Mesenchymal stem cell (in vitro differentiated cells and primary cell): ENCODE measurements at regions not wholly inside any gene's neighbourhood (a gene's known extent, or its start where the extent isn't known, plus 50 kb on each side); places are given as distances from the start of the nearest gene placed in this dataset.

Source experiments
- DNase-seq: peaks from one replicate; pipeline ENCODE4 v3.0.0-alpha.2; 2013
- H2AFZ ChIP-seq: one replicate; pipeline ENCODE4 v1.6.1; 2013; ENCODE audit warnings: low read depth, mild to moderate bottlenecking, control low read depth, inconsistent platforms, low read length, moderate library complexity
- H2AK5ac ChIP-seq: 2 replicates; pipeline ENCODE4 v1.6.1; 2013; ENCODE audit warnings: low read length, moderate library complexity, mild to moderate bottlenecking, inconsistent platforms; ENCODE audit not compliant: severe bottlenecking
- H2BK120ac ChIP-seq: one replicate; pipeline ENCODE4 v1.6.1; 2013; ENCODE audit warnings: low read depth, mild to moderate bottlenecking, inconsistent platforms, low read length, moderate library complexity
- H2BK12ac ChIP-seq, 2 experiments: one replicate each; pipeline ENCODE4 v1.6.1; 2013; ENCODE audit warnings: inconsistent platforms in 2 of 2, low read length in 2 of 2, mild to moderate bottlenecking in 2 of 2, moderate library complexity in 2 of 2, control low read depth in 1 of 2
- H2BK15ac ChIP-seq: one replicate; pipeline ENCODE4 v1.6.1; 2013; ENCODE audit warnings: mild to moderate bottlenecking, low read depth, inconsistent platforms; ENCODE audit not compliant: poor library complexity, severe bottlenecking
- H2BK5ac ChIP-seq: 2 replicates; pipeline ENCODE4 v1.6.1; 2013; ENCODE audit warnings: low read depth, mild to moderate bottlenecking, low read length, control low read depth, inconsistent platforms; ENCODE audit not compliant: poor library complexity, severe bottlenecking
- H3K14ac ChIP-seq, 2 experiments: one replicate each; pipeline ENCODE4 v1.6.1; 2013; ENCODE audit warnings: inconsistent platforms in 2 of 2, low read length in 2 of 2, control low read depth in 1 of 2, mild to moderate bottlenecking in 1 of 2, moderate library complexity in 1 of 2
- H3K18ac ChIP-seq, 2 experiments: one replicate each; pipeline ENCODE4 v1.6.1; 2013; ENCODE audit warnings: inconsistent platforms in 2 of 2, low read length in 2 of 2, control low read depth in 1 of 2, low read depth in 1 of 2, mild to moderate bottlenecking in 1 of 2
- H3K23ac ChIP-seq, 2 experiments: one replicate each; pipeline ENCODE4 v1.6.1; 2013; ENCODE audit warnings: inconsistent platforms in 2 of 2, low read length in 2 of 2, mild to moderate bottlenecking in 2 of 2, moderate library complexity in 2 of 2, control low read depth in 1 of 2
- H3K27ac ChIP-seq: 2 replicates; pipeline ENCODE4 v1.5.1; 2013; ENCODE audit warnings: mild to moderate bottlenecking, moderate library complexity, low read length, control low read depth, inconsistent platforms; ENCODE audit not compliant: poor library complexity, severe bottlenecking
- H3K27me3 ChIP-seq, 2 experiments: 2 replicates each; pipeline versions ENCODE4 v1.6.1 to v1.7.0; 2013; ENCODE audit warnings: low read length in 2 of 2, mild to moderate bottlenecking in 2 of 2, moderate library complexity in 2 of 2, control low read depth in 1 of 2, inconsistent platforms in 1 of 2; ENCODE audit not compliant: control insufficient read depth in 1 of 2, insufficient read depth in 1 of 2
- H3K36me3 ChIP-seq, 2 experiments: 2 replicates each; pipeline versions ENCODE4 v1.6.1 to v1.7.0; 2013; ENCODE audit warnings: low read length in 2 of 2, control low read depth in 1 of 2, inconsistent platforms in 1 of 2, low read depth in 1 of 2, mild to moderate bottlenecking in 1 of 2; ENCODE audit not compliant: insufficient read depth in 2 of 2, control insufficient read depth in 1 of 2
- H3K4ac ChIP-seq, 2 experiments: one replicate each; pipeline ENCODE4 v1.6.1; 2013; ENCODE audit warnings: inconsistent platforms in 2 of 2, low read length in 2 of 2, mild to moderate bottlenecking in 2 of 2, moderate library complexity in 2 of 2, control low read depth in 1 of 2, low read depth in 1 of 2
- H3K4me1 ChIP-seq: 2 replicates; pipeline ENCODE4 v1.6.1; 2013; ENCODE audit warnings: low read depth, low read length, control low read depth; ENCODE audit not compliant: control insufficient read depth, insufficient read depth
- H3K4me2 ChIP-seq: 2 replicates; pipeline ENCODE4 v1.6.1; 2013; ENCODE audit warnings: low read length, mild to moderate bottlenecking, inconsistent platforms; ENCODE audit not compliant: poor library complexity, severe bottlenecking
- H3K4me3 ChIP-seq, 2 experiments: 2 replicates each; pipeline versions ENCODE4 v1.5.1 to v1.7.0; 2013; ENCODE audit warnings: low read length in 2 of 2, mild to moderate bottlenecking in 2 of 2, control low read depth in 1 of 2, low read depth in 1 of 2; ENCODE audit not compliant: insufficient read depth in 1 of 2
- H3K79me1 ChIP-seq: replicated peaks from 2 replicates; pipeline ENCODE4 v1.6.1; 2013; ENCODE audit warnings: mild to moderate bottlenecking, control low read depth, low read length, inconsistent platforms; ENCODE audit not compliant: poor library complexity, severe bottlenecking
- H3K9ac ChIP-seq: 2 replicates; pipeline ENCODE4 v1.7.0; 2013; ENCODE audit warnings: mild to moderate bottlenecking, low read length, moderate library complexity
- H3K9me3 ChIP-seq: 2 replicates; pipeline ENCODE4 v1.7.0; 2013; ENCODE audit warnings: mild to moderate bottlenecking, low read length; ENCODE audit not compliant: control insufficient read depth
- H4K8ac ChIP-seq: one replicate; pipeline ENCODE4 v1.6.1; 2013; ENCODE audit warnings: inconsistent platforms, mild to moderate bottlenecking, low read length, moderate library complexity
- H4K91ac ChIP-seq: one replicate; pipeline ENCODE4 v1.6.1; 2013; ENCODE audit warnings: mild to moderate bottlenecking, low read length, inconsistent platforms
- WGBS: methylation state at CpG from one replicate; pipeline ENCODE4 v1.1.7; 2013; ENCODE audit warnings: mixed read lengths; 5-methylcytosine and 5-hydroxymethylcytosine counted together

DNA sequence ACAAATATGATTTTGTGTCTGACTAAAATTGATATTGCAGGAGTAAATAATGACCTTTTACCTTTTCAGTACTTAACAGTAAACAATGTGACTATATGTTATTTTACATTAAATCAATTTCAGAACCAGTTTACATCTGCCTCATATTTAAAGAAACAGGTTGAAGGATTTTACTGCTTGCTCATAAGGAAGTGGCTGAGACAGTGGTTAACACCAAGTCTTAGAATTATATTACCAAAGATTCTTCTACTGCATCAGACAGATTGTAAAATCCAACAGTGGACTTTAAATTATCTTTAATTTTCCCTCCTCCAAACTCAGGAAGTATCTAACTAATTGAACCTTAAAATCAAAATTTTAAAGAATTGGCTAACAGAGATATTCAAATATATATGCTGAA lies 1929.9 kb downstream of the PCDH9 start:
- no peak overlapping the region for H2AK5ac ChIP-seq
- no peaks in the 10 kb centered on the region for H3K27me3 ChIP-seq
- no peak overlapping the region for H3K18ac ChIP-seq
- no peak for DNase-seq
- H3K23ac ChIP-seq, result no peak overlapping the region
- no peak overlapping the region for H2BK15ac ChIP-seq
- H2BK5ac ChIP-seq, result no peak overlapping the region
- H4K8ac ChIP-seq, result no peak overlapping the region
- H3K14ac ChIP-seq, result no peak overlapping the region
- H3K79me1 ChIP-seq, result no peaks in the 10 kb centered on the region
- no peak overlapping the region for H3K4me2 ChIP-seq
- H2BK120ac ChIP-seq, result no peak overlapping the region
- H4K91ac ChIP-seq, result no peak overlapping the region
- H2AFZ ChIP-seq, result no peak overlapping the region
- H3K36me3 ChIP-seq, result no peaks in the 10 kb centered on the region
- H3K9ac ChIP-seq, result no peak overlapping the region
- H2BK12ac ChIP-seq, result no peak overlapping the region
- no peak overlapping the region for H3K27ac ChIP-seq
- no peak overlapping the region for H3K4ac ChIP-seq
- no peak overlapping the region for H3K4me3 ChIP-seq
- H3K4me1 ChIP-seq, result no peaks in the 10 kb centered on the region
- H3K9me3 ChIP-seq, result no peaks in the 10 kb centered on the region

DNA sequence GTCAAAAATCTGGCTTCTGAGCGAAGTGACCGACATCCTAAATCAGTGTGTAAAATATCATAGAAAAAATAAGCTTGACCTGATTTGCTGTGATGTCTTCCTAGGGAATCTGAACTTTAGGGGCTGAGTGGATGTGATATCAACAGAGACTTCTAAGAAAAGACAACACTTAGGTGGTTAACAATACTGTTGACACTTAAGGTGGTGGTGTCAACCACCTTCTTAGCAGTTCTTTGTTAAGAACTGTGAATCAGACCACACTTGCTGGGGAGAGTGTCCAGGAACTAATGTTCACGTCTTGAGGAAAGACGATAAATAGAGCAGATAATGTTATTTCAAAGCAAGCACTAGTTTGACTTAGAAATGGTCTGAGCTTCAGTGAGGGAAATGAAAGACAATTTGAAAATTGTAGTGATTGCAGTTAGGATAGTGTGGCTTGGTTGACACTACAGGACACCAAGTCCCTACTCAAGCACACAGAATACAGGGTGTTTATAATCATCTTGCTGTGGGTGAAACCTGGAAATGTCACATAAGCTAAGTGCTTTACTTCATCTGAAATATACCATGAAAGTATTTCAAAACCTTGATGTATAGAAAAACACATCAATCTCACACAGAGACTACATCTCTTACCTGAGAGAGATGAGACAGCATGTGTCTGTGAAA lies 1936.5 kb downstream of the PCDH9 start:
- Histone ChIP-seq H2AK5ac (no peak overlapping the region), H4K8ac (no peak overlapping the region), H2BK12ac (no peak overlapping the region), H3K27me3 (no peaks in the 10 kb centered on the region), H3K14ac (no peak overlapping the region), H3K4me1 (no peaks in the 10 kb centered on the region), H2AFZ (no peak overlapping the region), H3K9me3 (no peaks in the 10 kb centered on the region), H3K4ac (no peak overlapping the region), H3K4me3 (no peak overlapping the region), H2BK5ac (no peak overlapping the region), H3K9ac (no peak overlapping the region), H3K79me1 (no peaks in the 10 kb centered on the region), H3K18ac (no peak overlapping the region), H2BK15ac (no peak overlapping the region), H3K36me3 (no peaks in the 10 kb centered on the region), H3K23ac (no peak overlapping the region), H3K27ac (no peak overlapping the region), H2BK120ac (no peak overlapping the region), H3K4me2 (no peak overlapping the region), H4K91ac (no peak overlapping the region)
- DNase-seq, result no peak
- 91% methylated on average over 4 of the region's 4 CpGs for WGBS

DNA sequence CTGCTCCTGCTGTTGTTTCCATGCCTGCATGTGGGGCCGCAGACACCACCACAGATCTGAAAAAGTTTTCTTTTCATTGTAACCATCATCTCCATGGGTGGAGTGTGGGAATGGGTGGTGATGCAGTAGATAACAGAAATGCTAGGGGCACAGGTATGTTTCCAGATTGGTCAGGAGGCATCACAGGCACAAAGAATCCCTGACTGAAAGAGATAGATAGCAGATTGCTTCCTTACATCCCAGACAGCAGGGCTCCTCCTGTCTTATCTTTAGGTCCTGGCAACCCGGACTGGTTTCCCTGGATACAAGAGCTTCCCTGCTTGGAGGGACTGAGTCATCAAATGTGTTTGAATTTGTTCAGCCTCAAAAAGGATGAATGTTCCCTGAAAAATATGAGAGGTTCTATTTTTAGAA lies 1937.6 kb downstream of the PCDH9 start:
- H3K14ac ChIP-seq, result no peak overlapping the region
- H3K4me1 ChIP-seq, result no peaks in the 10 kb centered on the region
- H3K23ac ChIP-seq, result no peak overlapping the region
- H3K9me3 ChIP-seq, result no peaks in the 10 kb centered on the region
- H3K27ac ChIP-seq, result no peak overlapping the region
- H3K4me2 ChIP-seq, result no peak overlapping the region
- DNase-seq, result peak; percentile 79
- H2BK120ac ChIP-seq, result no peak overlapping the region
- WGBS, result 0% methylated on average over 1 of the region's 2 CpGs
- no peak overlapping the region for H2AK5ac ChIP-seq
- H2BK5ac ChIP-seq, result no peak overlapping the region
- no peaks in the 10 kb centered on the region for H3K79me1 ChIP-seq
- H2AFZ ChIP-seq, result no peak overlapping the region
- no peaks in the 10 kb centered on the region for H3K27me3 ChIP-seq
- no peaks in the 10 kb centered on the region for H3K36me3 ChIP-seq
- no peak overlapping the region for H2BK15ac ChIP-seq
- H4K8ac ChIP-seq, result no peak overlapping the region
- no peak overlapping the region for H3K4me3 ChIP-seq
- H4K91ac ChIP-seq, result no peak overlapping the region
- H3K18ac ChIP-seq, result peak overlapping the region in 1 of 2 experiments; percentile 12
- H2BK12ac ChIP-seq, result no peak overlapping the region
- no peak overlapping the region for H3K4ac ChIP-seq
- H3K9ac ChIP-seq, result no peak overlapping the region

DNA sequence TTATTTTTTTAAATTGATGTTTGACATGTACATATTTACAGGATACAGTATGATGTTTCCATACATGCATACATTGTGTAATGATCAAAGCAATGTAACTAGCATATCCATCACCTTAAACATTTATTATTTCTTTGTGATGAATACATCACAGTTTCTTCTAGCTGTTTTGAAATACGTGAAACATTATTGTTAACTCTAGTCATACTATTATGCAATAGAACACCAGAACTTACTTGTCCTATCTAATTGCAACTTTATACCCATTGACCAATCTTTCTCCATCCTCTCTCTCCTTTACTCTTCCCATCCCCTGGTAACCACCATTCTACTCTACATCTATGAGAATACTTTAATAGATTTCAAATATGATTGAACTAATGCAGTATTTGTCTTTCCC lies 1942.7 kb downstream of the PCDH9 start:
- WGBS, result 94% methylated on average over 1 of the region's 1 CpG
- no peak overlapping the region for H3K27ac ChIP-seq
- H3K18ac ChIP-seq, result no peak overlapping the region
- H3K23ac ChIP-seq, result no peak overlapping the region
- H3K14ac ChIP-seq, result no peak overlapping the region
- H3K36me3 ChIP-seq, result no peaks in the 10 kb centered on the region
- no peaks in the 10 kb centered on the region for H3K27me3 ChIP-seq
- H2BK5ac ChIP-seq, result no peak overlapping the region
- no peak overlapping the region for H3K4me3 ChIP-seq
- DNase-seq, result no peak
- no peak overlapping the region for H2AFZ ChIP-seq
- H2BK120ac ChIP-seq, result no peak overlapping the region
- H4K8ac ChIP-seq, result no peak overlapping the region
- no peak overlapping the region for H3K4ac ChIP-seq
- H3K4me2 ChIP-seq, result no peak overlapping the region
- no peak overlapping the region for H2AK5ac ChIP-seq
- H3K9ac ChIP-seq, result no peak overlapping the region
- H3K4me1 ChIP-seq, result no peaks in the 10 kb centered on the region
- H4K91ac ChIP-seq, result no peak overlapping the region
- H2BK15ac ChIP-seq, result no peak overlapping the region
- no peak overlapping the region for H2BK12ac ChIP-seq
- H3K9me3 ChIP-seq, result peaks cover 13% of the 10 kb centered on the region
- H3K79me1 ChIP-seq, result no peaks in the 10 kb centered on the region
